Myocyte (in vitro differentiated cells): ENCODE measurements at regions not wholly inside any gene's neighbourhood (a gene's known extent, or its start where the extent isn't known, plus 50 kb on each side); places are given as distances from the start of the nearest gene placed in this dataset.
"Not testable (repeated sequence)": the region's sequence is repeated elsewhere in the genome, so short reads cannot be mapped to it uniquely, and the experiment has no call there.

Source experiments
- DNase-seq: peaks from one replicate; pipeline ENCODE4 v3.0.0-alpha.2; 2012; ENCODE audit warnings: low read depth

DNA sequence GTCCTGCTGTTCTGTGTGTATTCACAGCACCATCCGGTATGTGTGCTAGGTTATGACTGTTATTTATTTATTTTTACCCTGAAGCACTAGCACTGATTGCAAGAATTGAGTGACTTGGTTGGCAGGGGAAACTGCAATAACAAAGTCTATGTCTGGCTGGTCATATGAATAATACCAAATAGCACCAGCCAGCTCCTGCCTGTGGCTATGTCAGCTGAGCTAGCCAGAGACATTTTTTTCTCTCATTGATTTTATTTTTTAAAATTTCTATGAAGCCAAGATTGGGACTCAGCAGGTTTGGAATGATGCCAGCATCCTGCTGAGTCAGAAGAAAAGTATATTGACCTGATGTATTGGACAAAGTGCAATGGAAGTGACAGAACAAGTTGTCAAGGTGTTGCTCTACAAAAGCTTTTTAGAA lies 188.5 kb upstream of the CDH2 start:
- DNase-seq, result peak; percentile 9

DNA sequence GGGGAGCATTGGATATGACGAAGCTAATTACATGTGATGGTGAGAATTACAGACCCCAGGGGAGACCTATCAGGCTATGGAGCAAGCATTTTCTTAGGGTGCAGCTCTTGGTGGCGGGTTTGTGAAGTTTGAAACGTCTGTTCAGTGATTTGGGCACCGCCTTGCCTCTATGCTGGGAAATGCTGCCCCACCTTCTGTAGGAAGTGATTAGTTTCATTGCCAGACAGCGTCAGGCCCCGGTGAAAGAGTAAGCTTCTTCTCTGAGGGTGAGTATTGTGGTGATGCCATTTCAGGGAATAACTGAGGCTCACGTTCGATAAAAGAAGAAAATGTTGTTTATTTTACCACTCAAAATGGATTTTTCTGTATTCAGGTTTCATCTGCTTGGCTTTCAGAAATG lies 186.2 kb upstream of the CDH2 start:
- DNase-seq, result no peak

DNA sequence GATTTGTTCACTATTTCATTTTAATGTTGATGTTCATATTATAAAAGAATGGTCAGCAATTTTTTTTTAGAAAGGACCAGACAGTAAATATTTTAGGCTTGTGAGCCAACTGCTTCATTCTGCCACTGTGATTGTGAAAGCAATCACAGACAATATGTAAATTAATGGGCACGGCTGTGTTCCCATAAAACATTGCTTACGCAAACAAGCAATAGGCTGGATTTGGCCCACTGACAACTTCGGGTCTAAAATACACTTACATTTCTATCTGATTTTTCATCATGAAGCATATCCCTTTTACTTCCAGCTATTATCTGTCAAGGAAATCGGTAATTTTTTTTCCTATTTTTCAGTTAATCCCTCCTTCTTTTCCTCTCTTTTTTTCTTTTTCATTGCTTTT lies 182.2 kb upstream of the CDH2 start:
- DNase-seq, result no peak

DNA sequence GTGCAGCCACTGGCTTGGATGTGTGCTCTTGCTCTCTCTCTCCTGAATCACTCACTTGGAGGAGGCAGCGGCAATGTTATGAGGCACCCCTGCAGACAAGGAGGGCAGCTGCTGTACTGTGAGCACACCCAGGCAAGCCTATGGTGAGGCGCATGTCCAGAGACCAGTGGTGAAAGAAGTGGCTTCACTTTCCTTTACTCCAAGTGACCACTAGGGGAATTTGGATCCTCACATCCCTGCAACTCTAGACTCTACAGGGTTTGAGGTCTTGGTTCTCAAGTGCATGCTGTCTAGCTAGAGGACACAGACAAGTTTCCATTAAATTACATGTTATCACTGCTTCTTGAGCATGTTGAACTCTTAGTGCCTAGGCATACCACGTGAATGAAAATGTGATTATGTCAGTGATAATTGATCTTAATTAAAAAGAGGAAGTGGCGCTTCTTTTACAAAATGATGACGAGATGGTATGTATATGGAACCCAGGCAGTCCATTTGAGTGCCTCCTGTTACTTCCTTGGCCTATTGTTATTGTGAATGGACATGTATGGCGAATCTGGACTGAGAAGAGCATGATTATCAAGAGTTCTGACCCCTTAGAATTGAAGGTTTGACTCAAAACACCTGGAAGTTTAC lies 181.0 kb upstream of the CDH2 start:
- DNase-seq, result peak; percentile 9

DNA sequence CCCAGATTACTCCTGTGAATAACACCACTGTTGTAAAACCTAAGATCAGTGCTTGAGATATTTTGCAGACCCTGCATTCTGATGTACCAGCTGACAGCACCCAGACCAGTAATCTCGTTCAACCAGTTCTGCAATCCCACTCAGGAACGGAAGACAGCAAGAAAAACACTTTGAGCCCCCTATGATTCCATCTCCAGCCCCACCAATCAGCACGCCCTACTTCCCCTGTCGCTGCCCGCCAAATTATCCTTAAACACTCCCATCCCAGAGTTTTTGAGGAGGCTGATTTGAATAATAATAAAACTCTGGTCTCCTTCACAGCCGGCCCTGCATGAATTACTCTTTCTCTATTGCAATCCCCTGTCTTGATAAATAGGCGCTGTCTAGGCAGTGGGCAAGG lies 173.9 kb upstream of the CDH2 start:
- no peak for DNase-seq

DNA sequence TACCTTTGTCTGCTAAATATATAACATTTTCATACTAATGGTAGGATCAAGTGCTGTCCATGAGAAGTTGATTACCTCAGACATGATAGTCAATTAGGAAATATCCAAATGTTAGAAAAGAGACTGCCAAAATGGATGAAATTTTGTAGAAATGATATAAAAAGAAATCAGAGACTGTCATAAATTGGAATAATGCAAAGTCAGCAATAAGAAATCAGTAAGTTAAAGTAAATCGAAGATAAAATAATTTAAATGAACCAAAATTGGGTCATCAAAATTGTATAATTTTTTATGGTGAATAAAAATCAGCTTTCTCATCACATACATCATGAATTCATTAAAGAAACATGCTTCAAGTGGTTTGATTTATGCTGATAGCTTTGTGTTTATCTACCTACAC lies 165.3 kb upstream of the CDH2 start:
- no peak for DNase-seq

DNA sequence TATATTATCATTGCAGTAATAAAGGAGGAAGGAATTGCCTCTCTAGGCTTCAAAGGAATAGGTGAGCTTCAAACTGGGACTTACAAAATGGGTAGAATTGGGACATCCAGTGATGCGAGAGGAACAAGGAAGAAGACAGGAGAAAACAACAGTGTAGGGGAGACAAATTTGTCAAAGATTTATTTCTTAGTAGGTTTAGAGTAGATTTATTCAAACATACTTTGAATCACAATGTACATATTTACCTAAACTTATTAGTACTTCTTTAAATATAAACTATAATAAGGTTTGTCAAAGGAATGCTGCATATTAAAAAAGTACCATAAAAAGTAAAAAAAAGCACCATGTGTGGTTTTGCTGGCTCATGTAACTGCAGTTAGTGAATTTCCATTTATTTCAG lies 161.4 kb upstream of the CDH2 start:
- no peak for DNase-seq

DNA sequence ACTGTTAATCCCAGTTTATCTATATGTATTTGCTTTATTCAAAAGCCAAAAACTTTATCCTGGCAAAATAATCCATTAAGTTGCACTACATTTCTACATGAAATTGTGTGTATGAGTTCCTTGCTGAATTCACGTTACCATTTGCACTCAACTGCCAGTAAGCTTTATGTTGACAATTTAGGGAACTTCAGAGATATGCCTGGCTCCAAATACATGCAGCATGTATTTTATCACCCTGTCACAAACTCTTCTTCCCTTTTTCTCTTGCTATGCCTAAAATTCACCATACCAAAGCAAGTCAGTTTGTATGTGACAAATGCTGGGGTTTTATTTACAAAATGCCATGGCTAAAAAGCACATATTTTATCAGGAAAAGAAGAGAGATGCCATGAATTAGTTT lies 157.6 kb upstream of the CDH2 start:
- DNase-seq, result no peak

DNA sequence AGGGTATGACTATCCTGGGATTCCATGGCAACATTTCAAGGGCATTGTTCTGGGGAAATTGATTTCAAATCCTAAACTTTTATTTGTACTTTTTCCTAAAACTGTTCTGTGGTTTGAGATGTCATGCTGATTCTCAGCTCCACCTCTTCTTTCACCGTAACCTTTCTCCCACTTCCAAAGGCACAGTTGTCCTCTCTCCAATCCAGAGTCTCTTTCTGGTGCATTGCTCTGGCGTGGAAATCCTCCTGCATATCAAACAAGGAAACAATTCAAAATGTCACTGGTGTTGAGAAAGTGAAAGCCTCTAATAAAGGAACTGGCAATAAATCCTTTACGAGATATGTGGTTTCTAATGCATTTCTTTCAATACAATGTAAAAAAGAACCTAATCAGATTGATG lies 155.1 kb upstream of the CDH2 start:
- DNase-seq, result no peak

DNA sequence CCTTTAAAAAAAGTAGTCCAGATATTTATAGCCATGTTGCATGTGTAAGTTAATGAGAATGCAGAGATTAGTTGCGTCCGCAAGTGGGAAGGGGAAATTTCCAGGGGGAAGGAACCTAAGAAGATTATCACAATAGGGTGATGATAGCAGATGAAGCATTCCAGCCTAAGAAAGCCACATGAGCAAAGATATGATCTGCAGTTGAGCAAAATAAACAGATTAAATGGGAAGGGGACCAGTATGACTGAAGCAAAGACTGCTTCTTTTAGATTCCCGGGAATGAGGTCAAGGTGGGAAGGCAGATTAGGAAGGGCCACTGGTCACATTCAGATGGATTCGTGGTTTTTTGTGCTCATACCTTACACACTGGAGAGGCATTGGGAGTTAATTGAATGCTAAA lies 154.6 kb upstream of the CDH2 start:
- DNase-seq, result no peak

DNA sequence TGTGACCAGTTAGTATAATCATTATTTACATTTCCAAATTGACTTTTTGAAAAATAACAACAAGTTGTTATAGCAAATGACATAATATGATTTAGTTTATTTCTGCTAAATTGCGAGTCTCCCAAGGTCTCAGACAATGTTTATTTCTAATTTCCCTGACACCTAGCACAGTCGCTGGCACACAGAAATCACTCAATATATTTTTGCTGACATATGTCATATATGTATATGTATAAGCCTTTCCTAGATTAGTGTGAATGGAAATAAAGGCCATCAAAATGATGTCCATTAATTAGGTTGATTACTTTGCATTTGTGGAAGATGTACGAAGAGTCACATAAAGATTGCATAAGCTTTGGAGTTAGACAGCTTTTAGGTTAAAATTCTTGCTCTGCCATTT lies 136.7 kb upstream of the CDH2 start:
- DNase-seq, result no peak

DNA sequence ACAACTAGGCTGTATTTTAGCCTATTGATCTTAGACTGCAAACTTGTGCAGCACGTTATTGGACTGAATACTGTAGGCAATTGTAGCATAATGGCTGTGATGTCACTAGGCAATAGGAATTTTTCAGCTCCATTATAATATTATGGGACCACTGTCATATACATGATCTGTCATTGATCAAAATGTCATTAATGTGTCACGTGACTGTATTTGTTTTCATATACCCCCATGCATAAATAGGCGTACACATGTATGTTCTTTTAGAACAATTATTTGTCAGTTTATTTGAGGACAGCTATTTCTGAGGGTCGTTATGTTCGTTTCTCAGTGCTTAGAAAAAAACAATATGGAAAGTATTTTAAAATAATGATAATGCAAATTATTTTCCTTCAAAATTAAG lies 111.9 kb upstream of the CDH2 start:
- no peak for DNase-seq

DNA sequence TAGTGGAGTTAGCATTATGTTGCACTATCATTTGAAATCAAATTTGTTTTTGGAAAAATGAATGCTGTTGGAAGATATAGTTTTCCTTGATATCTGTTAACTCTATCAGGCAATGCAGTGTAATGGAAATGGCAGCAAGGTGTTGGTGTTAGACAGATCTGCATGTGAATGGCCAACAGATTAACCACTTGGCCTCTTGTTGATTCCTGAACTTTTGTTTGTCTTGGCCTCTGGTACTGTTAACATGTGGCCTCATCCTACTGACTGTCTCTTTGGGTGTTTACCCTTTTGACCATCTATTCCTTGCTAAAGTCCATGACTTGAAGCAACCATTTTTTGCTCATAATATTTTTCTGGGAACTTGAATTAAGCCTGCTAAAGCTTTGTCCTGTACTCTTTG lies 110.2 kb upstream of the CDH2 start:
- DNase-seq, result no peak

DNA sequence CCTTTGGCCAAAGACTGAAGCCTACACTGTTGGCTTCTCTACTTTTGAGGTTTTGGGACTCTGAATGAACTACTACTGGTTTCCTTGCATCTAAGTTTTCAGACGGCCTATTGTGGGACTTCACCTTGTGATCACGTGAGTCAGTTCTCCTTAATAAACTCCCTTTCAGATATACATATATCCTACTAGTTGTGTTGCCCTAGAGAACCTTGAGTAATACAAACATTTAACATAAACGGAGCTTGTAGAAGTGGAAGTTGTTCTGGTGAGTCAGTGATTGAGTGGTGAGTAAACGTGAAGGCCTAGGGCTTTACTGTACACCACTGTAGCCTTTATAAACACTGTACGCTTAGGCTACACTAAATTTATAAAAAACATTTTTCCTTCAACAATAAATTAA lies 107.2 kb upstream of the CDH2 start:
- no peak for DNase-seq

DNA sequence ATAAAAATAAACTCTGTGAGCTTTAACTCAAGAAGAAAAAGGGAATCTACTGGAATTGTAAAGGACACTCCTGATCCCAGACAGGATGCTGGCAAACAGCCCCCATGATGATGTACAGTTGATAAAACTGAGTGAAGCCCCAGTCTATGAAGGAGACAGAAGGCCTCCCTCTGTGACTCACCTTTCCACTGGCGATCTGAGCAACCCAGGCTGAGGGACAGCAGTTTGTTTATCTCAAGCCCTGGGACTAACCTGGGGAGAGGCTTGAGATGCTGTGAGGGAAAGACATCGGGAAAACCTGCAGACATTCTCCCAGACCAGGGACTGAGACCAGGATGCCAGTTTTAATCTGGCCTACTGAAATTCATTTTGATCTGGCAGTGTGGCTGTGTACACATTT lies 104.5 kb upstream of the CDH2 start:
- DNase-seq, result no peak

DNA sequence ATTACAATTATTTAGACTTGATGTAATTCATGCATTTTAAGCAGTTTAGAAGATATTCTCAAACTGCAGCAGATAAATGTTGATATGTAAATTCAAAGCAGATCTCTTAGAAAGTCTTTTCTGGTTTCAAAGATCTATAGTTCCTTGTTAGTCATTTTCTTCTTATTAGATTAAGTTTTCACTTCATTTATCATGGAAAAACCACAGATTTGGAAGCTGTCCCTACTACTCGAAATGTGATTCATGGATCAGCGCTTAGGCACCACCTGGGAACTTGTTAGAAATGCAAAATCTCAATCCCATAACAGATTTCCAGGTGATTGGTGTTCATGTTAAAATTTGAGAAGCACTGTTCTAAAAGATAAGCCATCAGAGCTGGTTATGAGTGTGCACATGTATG lies 92.8 kb upstream of the CDH2 start:
- no peak for DNase-seq

DNA sequence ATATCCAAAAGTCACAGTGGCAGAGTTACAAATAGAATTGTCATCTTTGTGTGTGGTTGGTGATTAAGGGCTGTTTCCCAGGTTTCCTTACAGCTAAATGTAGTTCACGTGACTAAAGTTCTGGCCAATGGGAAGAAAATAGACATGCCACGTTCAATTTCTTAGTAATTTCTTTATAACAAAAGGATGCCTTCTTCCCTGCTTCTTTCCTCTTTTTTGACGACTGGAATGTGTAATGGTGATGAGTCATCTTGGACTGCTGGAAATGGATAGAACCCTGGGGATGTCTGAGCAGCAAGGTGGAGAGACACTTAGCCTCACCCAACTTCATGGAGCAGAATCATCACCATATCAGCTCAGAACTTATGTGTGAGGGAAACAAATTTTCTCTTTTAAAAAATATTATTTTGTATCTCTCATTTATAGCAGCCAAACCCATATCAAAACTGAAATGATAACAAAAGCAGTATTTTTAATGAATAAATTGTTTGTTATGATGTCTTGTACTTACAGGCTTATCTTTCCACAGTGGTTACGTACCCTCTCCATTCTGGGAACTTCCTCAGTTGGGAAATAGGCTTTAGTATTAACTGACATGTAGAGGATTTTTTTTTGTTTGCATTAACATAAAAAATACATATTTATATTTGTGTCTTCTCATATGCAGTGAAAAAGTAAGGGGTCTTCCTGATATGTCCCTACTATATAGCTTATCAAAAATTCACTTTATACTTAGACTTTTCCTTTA lies 91.1 kb upstream of the CDH2 start:
- DNase-seq, result peak; percentile 46

DNA sequence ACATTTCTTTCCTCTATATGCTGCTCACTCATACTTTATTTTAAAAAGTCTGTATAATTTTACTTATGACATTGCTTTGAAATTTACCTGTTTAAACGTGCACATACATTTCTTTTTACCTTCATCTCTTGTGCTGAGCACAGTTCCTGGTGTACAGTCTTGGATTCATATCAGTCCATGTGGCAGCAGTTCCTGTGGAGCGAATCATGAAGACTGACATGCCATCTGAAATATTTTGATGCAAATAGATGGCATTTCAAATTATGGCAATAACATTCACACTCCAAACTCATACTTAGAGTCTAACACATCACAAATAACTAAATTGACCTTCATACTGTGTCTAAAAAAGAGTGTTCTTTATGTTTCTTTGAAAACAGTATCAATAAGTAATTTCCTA lies 90.3 kb upstream of the CDH2 start:
- DNase-seq, result peak; percentile 12

DNA sequence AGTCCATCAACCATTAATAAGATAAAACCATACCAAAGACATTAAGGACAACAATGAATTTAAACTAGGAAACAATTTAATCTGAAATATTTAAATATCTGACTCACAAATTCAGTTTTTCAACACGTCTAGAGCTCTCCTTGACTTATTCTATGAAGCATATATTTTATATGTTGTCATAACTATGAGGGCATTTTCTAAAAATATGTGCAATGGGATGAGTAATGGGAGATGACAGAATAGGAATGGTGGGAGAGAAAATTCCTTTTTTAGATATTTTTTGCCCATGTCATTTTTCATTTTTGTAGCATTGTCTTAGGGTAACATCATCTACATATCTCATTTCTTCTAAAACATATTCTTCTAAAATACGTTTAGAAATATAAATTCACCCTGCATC lies 79.2 kb upstream of the CDH2 start:
- DNase-seq, result peak; percentile 3

DNA sequence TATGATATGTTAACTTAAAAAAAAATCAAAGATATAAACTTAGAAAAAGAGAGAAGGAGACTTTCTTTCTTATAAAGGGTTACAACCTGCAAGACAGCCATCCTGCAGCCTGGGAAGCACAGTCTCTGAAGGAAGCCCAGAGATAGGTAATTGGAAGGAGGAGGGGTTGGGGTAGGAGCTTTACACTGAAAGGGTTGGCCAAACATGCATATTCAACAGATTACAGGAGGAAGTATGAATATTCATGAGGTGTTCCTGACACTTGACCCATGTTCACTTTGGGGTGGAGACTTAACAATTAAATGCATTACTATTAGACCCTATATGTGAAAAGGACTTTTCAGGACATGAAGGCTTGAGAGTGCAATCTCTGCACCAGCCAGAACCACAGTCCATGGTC lies 71.7 kb upstream of the CDH2 start:
- DNase-seq, result no peak

DNA sequence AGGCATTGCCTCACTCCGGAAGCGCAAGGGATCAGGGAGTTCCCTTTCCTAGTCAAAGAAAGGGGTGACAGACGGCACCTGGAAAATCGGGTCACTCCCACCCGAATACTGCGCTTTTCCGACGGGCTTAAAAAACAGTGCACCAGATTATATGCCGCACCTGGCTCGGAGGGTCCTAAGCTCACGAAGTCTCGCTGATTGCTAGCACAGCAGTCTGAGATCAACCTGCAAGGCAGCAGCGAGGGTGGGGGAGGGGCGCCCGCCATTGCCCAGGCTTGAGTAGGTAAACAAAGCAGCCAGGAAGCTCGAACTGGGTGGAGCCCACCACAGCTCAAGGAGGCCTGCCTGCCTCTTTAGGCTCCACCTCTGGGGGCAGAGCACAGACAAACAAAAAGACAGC lies 63.7 kb upstream of the CDH2 start:
- DNase-seq, result not testable (repeated sequence)

DNA sequence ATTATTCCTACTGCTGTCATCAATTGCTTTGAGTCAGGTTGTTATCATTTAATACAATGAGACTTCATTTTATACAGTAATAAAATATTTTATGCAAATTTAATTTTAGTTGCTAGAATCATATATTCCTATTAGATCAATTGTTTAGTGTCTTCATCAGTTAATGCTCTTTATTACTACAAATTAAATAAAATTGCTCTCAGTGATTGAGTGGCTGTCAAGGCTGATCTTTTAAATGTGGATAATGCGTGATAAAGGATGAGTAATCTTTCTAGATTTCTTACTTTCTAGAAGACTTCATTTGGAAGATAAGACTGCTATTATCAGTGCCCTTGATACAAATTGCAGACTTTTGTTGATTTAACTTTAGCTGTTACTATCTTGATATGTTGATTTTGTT lies 59.6 kb upstream of the CDH2 start:
- DNase-seq, result no peak
